ENCODE measurements at regions not wholly inside any gene's neighbourhood (a gene's known extent, or its start where the extent isn't known, plus 50 kb on each side); places are given as distances from the start of the nearest gene placed in this dataset.

DNA sequence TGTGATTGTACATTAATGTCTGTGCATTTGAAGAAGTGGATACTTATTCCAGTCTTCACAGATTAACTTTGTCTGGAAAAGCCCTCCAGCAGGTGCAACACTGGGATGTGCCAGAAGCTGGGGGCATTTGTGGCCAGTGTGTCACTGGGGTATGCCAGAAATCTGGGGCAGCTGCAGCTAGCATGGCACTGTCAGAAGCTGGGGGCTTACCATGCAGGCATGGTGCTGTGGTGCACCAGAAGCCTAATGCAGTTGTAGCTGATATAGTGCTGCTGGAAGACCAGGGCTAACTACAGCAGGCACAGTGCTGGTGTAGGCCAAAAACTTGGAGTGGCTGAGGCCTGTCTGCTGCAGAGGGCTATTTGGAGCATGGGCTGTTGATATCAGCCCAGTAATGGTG is 270.1 kb downstream of the STK31 start:
- TF ChIP-seq, protein P1, sequence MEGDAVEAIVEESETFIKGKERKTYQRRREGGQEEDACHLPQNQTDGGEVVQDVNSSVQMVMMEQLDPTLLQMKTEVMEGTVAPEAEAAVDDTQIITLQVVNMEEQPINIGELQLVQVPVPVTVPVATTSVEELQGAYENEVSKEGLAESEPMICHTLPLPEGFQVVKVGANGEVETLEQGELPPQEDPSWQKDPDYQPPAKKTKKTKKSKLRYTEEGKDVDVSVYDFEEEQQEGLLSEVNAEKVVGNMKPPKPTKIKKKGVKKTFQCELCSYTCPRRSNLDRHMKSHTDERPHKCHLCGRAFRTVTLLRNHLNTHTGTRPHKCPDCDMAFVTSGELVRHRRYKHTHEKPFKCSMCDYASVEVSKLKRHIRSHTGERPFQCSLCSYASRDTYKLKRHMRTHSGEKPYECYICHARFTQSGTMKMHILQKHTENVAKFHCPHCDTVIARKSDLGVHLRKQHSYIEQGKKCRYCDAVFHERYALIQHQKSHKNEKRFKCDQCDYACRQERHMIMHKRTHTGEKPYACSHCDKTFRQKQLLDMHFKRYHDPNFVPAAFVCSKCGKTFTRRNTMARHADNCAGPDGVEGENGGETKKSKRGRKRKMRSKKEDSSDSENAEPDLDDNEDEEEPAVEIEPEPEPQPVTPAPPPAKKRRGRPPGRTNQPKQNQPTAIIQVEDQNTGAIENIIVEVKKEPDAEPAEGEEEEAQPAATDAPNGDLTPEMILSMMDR (IDR thresholded peaks at IDR 0.05) = no peak
- no peak for TF ChIP-seq POLR2A (IDR thresholded peaks at IDR 0.05)
